H1 (cell line): ENCODE measurements at regions not wholly inside any gene's neighbourhood (a gene's known extent, or its start where the extent isn't known, plus 50 kb on each side); places are given as distances from the start of the nearest gene placed in this dataset.
"Not testable (repeated sequence)": the region's sequence is repeated elsewhere in the genome, so short reads cannot be mapped to it uniquely, and the experiment has no call there.

ENCODE experiments used
- CTCF ChIA-PET: fragments of 300-600 bp; sonication (Branson Sonifier 250); formaldehyde crosslinking; loops from one replicate; lab custom pipeline; 2021; ENCODE audit not compliant: partially characterized antibody; lab: Charles Lee
- POLR2A ChIA-PET: fragments of 300-600 bp; sonication (Branson Sonifier 250); formaldehyde crosslinking; loops from one replicate; lab custom pipeline; 2021; ENCODE audit warnings: inconsistent platforms; ENCODE audit not compliant: partially characterized antibody; lab: Charles Lee
- DNase-seq, 2 experiments: peaks; one replicate each; pipeline versions ENCODE4 v3.0.0 to v3.0.0-alpha.2; 2010 to 2022; ENCODE audit warnings: low spot score in 2 of 2, low read depth in 1 of 2, mixed read lengths in 1 of 2
- FAIRE-seq: peaks from 2 replicates; lab custom pipeline; 2011; peaks lifted over from hg19 to GRCh38; lab: Jason Lieb, UNC
- H2AFZ ChIP-seq: 2 replicates; pipeline ENCODE4 v1.8.1; 2012; ENCODE audit warnings: low read length, inconsistent platforms
- H2AK5ac ChIP-seq: 2 replicates; pipeline ENCODE4 v1.6.1; 2013; ENCODE audit warnings: low read depth, low read length
- H2BK120ac ChIP-seq: replicated peaks from 2 replicates; pipeline ENCODE3; 2013; ENCODE audit warnings: low read depth, low read length, inconsistent platforms
- H2BK12ac ChIP-seq: 2 replicates; pipeline ENCODE4 v1.6.1; 2013; ENCODE audit warnings: low read depth, low read length
- H2BK15ac ChIP-seq: 2 replicates; pipeline ENCODE4 v1.6.1; 2013; ENCODE audit warnings: low read length
- H2BK20ac ChIP-seq: 2 replicates; pipeline ENCODE4 v1.6.1; 2013; ENCODE audit warnings: low read length
- H2BK5ac ChIP-seq: 2 replicates; pipeline ENCODE4 v1.6.1; 2013; ENCODE audit warnings: low read depth, low read length
- H3K14ac ChIP-seq: 2 replicates; pipeline ENCODE4 v1.6.1; 2013; ENCODE audit warnings: inconsistent platforms; ENCODE audit not compliant: insufficient read length
- H3K18ac ChIP-seq: 2 replicates; pipeline ENCODE4 v1.6.1; 2013; ENCODE audit warnings: low read length; ENCODE audit errors: extremely low read depth
- H3K23ac ChIP-seq: 2 replicates; pipeline ENCODE4 v1.6.1; 2013; ENCODE audit warnings: inconsistent platforms; ENCODE audit not compliant: insufficient read length
- H3K23me2 ChIP-seq: 2 replicates; pipeline ENCODE4 v1.6.1; 2013; ENCODE audit warnings: low read depth, low read length
- H3K27ac ChIP-seq: 2 replicates; pipeline ENCODE4 v1.6.1; 2011; ENCODE audit warnings: low read depth, low read length, inconsistent platforms
- H3K27me3 ChIP-seq, 4 experiments: replicated peaks in 1 of 4; 1 replicate in 1 of 4; 2 replicates in 3 of 4; pipeline versions ENCODE4 v1.6.1 to v1.8.1; 2011 to 2013; ENCODE audit warnings: low read length in 3 of 4, mild to moderate bottlenecking in 3 of 4, inconsistent platforms in 2 of 4, mixed read lengths in 2 of 4, moderate library complexity in 1 of 4; ENCODE audit not compliant: control insufficient read depth in 3 of 4, insufficient read depth in 3 of 4; ENCODE audit errors: extremely low read depth in 1 of 4
- H3K36me3 ChIP-seq, 4 experiments: 2 replicates each; pipeline versions ENCODE4 v1.6.1 to v1.8.1; 2011 to 2013; ENCODE audit warnings: mild to moderate bottlenecking in 4 of 4, low read length in 3 of 4, moderate library complexity in 2 of 4, control low read depth in 1 of 4, inconsistent platforms in 1 of 4; ENCODE audit not compliant: insufficient read depth in 4 of 4, control insufficient read depth in 2 of 4
- H3K4ac ChIP-seq: replicated peaks from 2 replicates; pipeline ENCODE3; 2013; ENCODE audit warnings: low read length, low read depth, mixed read lengths, inconsistent platforms; ENCODE audit not compliant: insufficient read length
- H3K4me1 ChIP-seq, 4 experiments: replicated peaks in 1 of 4; 1 replicate in 1 of 4; 2 replicates in 3 of 4; pipeline versions ENCODE4 v1.6.1 to v1.8.1; 2011 to 2013; ENCODE audit warnings: low read length in 3 of 4, inconsistent platforms in 2 of 4, mixed read lengths in 1 of 4; ENCODE audit not compliant: insufficient read depth in 4 of 4, control insufficient read depth in 3 of 4
- H3K4me2 ChIP-seq, 2 experiments: 2 replicates each; pipeline versions ENCODE4 v1.6.1 to v1.8.1; 2011 to 2013; ENCODE audit warnings: low read depth in 2 of 2, low read length in 2 of 2, control low read depth in 1 of 2, inconsistent platforms in 1 of 2, mild to moderate bottlenecking in 1 of 2; ENCODE audit not compliant: insufficient read depth in 1 of 2
- H3K4me3 ChIP-seq, 4 experiments: fragments of 200-600, 300-600 bp in 1 of 4; sonication (generic), shearing (Covaris generic), sonication (Bioruptor Twin) in 1 of 4; 2 replicates each; pipeline versions ENCODE4 v1.5.1 to v1.8.1; 2011 to 2016; ENCODE audit warnings: low read length in 4 of 4, low read depth in 3 of 4, control low read depth in 2 of 4, inconsistent platforms in 2 of 4, mild to moderate bottlenecking in 2 of 4, mixed read lengths in 1 of 4, moderate library complexity in 1 of 4; ENCODE audit not compliant: insufficient read depth in 2 of 4; ENCODE audit errors: extremely low read depth in 1 of 4
- H3K56ac ChIP-seq: replicated peaks from 2 replicates; pipeline ENCODE3; 2013; ENCODE audit warnings: low read depth, mild to moderate bottlenecking, mixed read lengths, low read length, inconsistent platforms; ENCODE audit not compliant: insufficient read length
- H3K79me1 ChIP-seq: 2 replicates; pipeline ENCODE4 v1.6.1; 2013; ENCODE audit warnings: low read depth, low read length, control low read depth
- H3K79me2 ChIP-seq, 2 experiments: 2 replicates each; pipeline versions ENCODE4 v1.6.1 to v1.8.1; 2012 to 2013; ENCODE audit warnings: low read length in 2 of 2, mild to moderate bottlenecking in 2 of 2, inconsistent platforms in 1 of 2; ENCODE audit not compliant: insufficient read depth in 2 of 2, control insufficient read depth in 1 of 2
- H3K9ac ChIP-seq, 4 experiments: replicated peaks in 1 of 4; 1 replicate in 1 of 4; 2 replicates in 3 of 4; pipeline versions ENCODE4 v1.6.1 to v1.8.1; 2011 to 2013; ENCODE audit warnings: low read depth in 3 of 4, low read length in 3 of 4, control low read depth in 2 of 4, mild to moderate bottlenecking in 2 of 4, moderate library complexity in 2 of 4, inconsistent platforms in 1 of 4; ENCODE audit errors: extremely low read depth in 1 of 4
- H3K9me3 ChIP-seq, 2 experiments: 2 replicates each; pipeline versions ENCODE4 v1.6.1 to v1.8.1; 2012 to 2013; ENCODE audit warnings: mild to moderate bottlenecking in 2 of 2, moderate library complexity in 2 of 2, control low read depth in 1 of 2, inconsistent platforms in 1 of 2, low read depth in 1 of 2, low read length in 1 of 2, mixed read lengths in 1 of 2; ENCODE audit not compliant: insufficient read depth in 2 of 2
- H4K20me1 ChIP-seq, 2 experiments: replicated peaks in 1 of 2; 2 replicates each; pipeline versions ENCODE3 to v1.8.1; 2011 to 2013; ENCODE audit warnings: inconsistent platforms in 2 of 2, low read length in 2 of 2, mild to moderate bottlenecking in 1 of 2; ENCODE audit not compliant: insufficient read depth in 2 of 2, control insufficient read depth in 1 of 2
- H4K5ac ChIP-seq: 2 replicates; pipeline ENCODE4 v1.6.1; 2013; ENCODE audit warnings: low read length, low read depth, mixed read lengths, inconsistent platforms; ENCODE audit not compliant: insufficient read length
- H4K8ac ChIP-seq: 2 replicates; pipeline ENCODE4 v1.8.0; 2013; ENCODE audit warnings: mild to moderate bottlenecking, moderate library complexity, low read length, inconsistent platforms; ENCODE audit not compliant: insufficient read depth; ENCODE audit errors: extremely low read depth
- H4K91ac ChIP-seq: replicated peaks from 2 replicates; pipeline ENCODE3; 2013; ENCODE audit warnings: low read length, mixed read lengths, inconsistent platforms; ENCODE audit not compliant: insufficient read length
- WGBS, 2 experiments: shearing (Covaris generic) in 1 of 2; methylation state at CpG; one replicate each; pipeline versions ENCODE4 v1.1.6 to v1.1.7; 2013 to 2015; ENCODE audit warnings: low lambda C conversion rate in 2 of 2, mixed read lengths in 2 of 2, inconsistent platforms in 1 of 2, low coverage in 1 of 2, missing lambda C conversion rate in 1 of 2; ENCODE audit not compliant: insufficient replicate concordance in 2 of 2, insufficient coverage in 1 of 2, insufficient read length in 1 of 2; ENCODE audit errors: extremely low coverage in 1 of 2, missing lambda C conversion rate in 1 of 2; 5-methylcytosine and 5-hydroxymethylcytosine counted together

- FAIRE-seq, H3K4ac ChIP-seq, H3K23me2 ChIP-seq, H3K27ac ChIP-seq, H3K4me1 ChIP-seq, H2BK5ac ChIP-seq, H3K9ac ChIP-seq, H4K91ac ChIP-seq, H3K56ac ChIP-seq, CTCF ChIA-PET, H2BK15ac ChIP-seq, H3K4me2 ChIP-seq, H3K23ac ChIP-seq, H3K4me3 ChIP-seq, H2BK12ac ChIP-seq, H2BK20ac ChIP-seq, H3K36me3 ChIP-seq, H2AK5ac ChIP-seq, POLR2A ChIA-PET, H3K79me2 ChIP-seq, H4K8ac ChIP-seq, H2AFZ ChIP-seq, H3K79me1 ChIP-seq, H4K5ac ChIP-seq, H2BK120ac ChIP-seq, H4K20me1 ChIP-seq, H3K27me3 ChIP-seq, DNase-seq, H3K18ac ChIP-seq, H3K14ac ChIP-seq: not testable (repeated sequence)
- WGBS, 2 experiments, result 93% methylated on average over 9 of the region's 15 CpGs; no CpG with 5 or more reads in 1 of the 2 experiments
- peaks cover 0 to 33% of the 10 kb centered on the region in 2 experiments; a peak in 2 of 4 replicates for H3K9me3 ChIP-seq
These were observed 444.8 kb downstream of the SPATA31D1 start for GRCh38 chr9:82433290-82433931.
